ENCODE measurements at regions not wholly inside any gene's neighbourhood (a gene's known extent, or its start where the extent isn't known, plus 50 kb on each side); places are given as distances from the start of the nearest gene placed in this dataset.

- no peak for TF ChIP-seq CTCF (optimal IDR thresholded peaks at IDR 0.05 in 1 of 3, IDR thresholded peaks at IDR 0.05 in 1 of 3, conservative IDR thresholded peaks at IDR 0.05 in 1 of 3; ENCODE audit: extremely low read depth in 1 of 3, insufficient read depth in 2 of 3, low read length in 3 of 3)
- TF ChIP-seq EZH2 (IDR thresholded peaks at IDR 0.05; ENCODE audit: low read length), result no peak
Observed at GRCh38 chr10:56258378-56258777, 102.7 kb downstream of the ZWINT start.
